Right renal cortex interstitium (tissue), 3 donors: ENCODE measurements at regions not wholly inside any gene's neighbourhood (a gene's known extent, or its start where the extent isn't known, plus 50 kb on each side); places are given as distances from the start of the nearest gene placed in this dataset.
"Not testable (repeated sequence)": the region's sequence is repeated elsewhere in the genome, so short reads cannot be mapped to it uniquely, and the experiment has no call there.

Source experiments
- DNase-seq, 3 donors: peaks; one replicate each; pipeline ENCODE4 v3.0.0-alpha.2; 2013; ENCODE audit warnings: low read depth in 3 of 3, low spot score in 2 of 3

DNA sequence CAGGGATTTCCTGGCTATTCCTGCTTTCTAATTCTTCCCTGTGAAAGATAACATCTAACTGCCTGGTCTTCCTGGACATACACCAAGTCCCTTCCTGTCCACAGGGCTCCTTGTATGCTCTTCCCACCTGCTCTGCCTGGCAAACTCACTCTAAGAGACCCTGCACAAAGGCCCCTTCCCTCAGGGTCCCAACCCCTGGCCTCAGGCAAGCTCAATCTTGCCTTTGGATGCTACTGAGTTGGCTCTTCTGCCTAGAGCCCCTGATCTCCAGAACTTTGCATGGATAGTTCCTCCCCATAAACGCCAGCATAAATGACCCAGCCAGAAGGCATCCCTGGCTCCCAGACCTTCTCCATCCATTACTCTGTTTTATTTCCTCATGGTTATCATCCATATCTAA, 98.3 kb upstream of the OTOS start:
- DNase-seq = no peak

DNA sequence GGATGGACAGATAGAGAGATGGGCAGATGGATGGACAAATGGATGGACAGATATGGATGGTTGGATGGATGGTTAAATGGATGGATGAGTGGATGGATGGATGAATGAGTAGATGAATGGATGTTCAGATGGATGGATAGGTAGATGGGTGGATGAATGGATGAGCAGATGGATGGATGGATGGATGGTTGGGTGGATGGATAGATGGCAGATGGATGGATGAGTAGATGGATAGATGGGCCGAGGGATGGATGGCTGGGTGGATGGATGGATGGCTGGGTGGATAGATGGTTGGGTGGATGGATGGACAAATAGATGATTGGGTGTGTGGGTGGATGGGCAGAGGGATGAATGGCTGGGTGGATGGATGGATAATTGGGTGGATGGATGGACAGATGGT, 98.9 kb upstream of the OTOS start:
- no peak for DNase-seq

DNA sequence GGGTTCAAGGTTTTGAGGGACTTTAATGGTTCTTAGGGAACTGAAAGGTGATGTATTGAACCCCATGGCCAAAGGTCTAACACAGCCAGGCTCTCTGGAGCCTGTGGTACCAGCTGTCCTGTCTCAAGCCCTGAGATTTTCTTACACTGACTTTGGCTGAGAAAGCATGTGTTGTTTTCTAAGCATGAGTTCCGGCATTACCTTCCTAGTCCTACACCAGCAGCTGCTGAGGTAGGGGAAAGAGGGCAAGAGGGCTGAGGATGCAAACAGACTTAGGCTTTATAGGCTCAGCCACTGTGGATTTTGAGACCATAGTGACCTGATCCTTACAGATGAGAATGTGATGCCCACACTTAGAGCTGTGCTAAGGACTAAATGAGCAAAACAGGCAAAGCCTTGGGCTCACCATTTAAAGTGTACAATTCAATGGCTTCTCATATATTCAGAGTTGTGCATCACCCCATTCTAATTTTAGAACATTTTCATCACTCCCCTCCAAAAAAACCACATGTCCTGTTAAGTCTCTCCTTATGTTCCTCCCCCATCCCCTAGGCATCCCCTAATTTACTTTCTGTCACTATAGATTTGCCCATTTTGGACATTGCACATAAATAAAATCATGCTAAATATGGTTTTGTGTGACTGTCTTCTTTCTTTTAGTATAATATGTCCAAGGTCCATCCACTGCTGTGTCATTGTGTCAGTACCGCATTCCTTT, 99.7 kb upstream of the OTOS start:
- DNase-seq = no peak

DNA sequence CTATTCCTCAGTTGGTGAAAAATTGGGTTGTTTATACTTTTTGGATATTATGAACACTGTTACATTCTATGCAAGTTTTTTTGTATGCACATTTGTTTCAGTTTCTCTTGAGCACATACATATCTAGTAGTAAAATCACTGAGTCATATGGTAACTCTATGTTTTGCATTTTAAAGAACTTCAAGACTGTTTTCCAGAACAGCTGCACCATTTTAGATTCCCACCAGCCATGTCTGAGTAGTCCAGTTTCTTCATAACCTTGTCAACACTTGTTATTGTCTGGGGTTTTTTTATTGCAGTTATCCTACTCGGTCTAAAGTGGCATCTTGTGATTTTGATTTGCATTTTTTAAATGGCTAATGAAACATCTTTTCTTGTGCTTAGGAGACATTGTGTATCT, 100.3 kb upstream of the OTOS start:
- DNase-seq = no peak

DNA sequence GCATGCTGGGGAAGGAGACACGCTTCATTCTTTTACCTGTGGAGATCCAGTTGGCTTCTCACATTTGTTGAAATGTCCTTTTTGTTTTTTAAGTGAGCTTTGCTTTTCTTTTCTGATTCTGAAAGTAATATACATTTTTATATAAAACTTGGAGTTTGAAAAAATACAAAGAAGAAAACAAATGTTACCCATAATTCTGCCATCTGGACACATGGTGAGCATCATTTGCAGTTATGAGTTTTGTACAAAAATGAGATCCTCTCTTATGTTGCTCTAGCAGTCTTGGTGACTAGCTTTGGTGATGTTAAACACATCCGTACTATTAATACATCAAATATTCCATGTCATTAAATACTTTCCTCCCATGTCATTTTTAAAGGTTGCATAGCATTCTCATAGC, 101.1 kb upstream of the OTOS start:
- DNase-seq = no peak

DNA sequence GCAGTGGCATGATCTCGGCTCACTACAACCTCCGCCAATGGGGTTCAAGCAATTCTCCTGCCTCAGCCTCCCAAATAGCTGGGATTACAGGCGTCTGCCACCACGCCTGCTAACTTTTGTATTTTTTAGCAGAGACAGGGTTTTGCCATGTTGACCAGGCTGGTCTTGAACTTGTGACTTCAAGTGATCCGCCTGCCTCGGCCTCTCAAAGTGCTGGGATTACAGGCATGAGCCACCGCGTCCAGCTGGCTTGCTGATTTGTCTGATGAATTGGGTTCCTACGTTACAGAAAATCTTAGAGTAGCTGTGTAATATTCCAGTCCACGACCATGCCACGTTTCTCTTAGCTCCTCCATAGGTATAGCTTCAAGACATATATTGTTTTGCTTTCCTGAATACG, 102.6 kb upstream of the OTOS start:
- not testable (repeated sequence) for DNase-seq

DNA sequence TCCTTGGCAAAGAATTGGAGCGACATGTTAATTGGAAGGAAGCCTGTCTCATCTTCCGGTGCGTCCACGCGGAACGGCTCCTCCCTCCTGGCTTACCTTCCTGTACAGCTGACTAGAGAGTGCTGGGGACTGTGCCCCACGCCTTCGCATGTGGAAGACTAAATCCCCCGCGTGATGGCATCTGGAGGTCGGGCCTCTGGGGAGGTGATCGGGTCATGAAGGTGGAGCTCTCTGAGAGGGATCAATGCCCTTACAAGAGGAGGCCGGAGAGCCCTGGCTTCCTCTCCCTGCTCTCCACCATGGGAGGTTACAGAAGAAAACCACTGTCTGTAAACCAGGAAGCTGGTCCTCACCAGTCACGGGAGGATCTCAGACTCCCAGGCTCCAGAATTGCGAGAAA, 104.1 kb upstream of the OTOS start:
- no peak for DNase-seq

DNA sequence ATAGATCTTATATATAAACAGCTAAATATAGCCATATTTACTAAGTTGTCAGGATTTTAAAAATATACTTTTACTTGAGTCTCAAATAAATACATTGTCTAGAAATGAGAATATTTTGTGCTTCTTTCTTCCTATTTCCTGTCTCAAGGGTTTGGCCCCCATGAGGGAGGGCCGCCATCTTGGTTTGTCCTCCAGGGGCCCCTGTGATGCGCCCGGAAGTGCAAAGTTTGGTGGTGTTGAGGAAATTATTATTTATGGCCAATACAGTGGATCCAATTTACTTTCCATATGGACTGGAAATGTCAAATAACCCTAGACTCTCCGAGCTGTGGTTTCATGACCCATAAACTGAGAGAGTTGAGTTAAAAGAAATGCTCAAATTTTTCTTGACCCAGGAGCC, 104.7 kb upstream of the OTOS start:
- DNase-seq = no peak

DNA sequence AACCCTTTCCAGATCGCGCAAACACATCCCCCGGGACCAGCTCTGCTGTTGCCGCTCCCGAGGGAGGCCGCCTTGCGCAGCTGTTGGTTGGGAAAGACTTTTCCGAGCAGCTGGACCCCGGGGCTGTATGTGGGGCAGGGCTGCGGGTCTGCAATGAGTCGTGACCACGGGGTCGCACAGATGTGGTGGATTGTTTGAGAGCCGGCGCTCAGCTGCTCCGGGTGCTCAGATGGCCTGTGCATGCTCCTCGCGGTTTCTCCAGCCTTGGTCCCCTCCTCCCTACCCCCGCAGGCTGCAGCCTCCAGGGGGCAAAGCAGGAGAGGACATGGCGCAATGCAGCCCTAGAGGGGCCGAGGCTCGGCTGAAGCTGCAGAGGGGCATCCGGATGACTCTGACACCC, 105.2 kb upstream of the OTOS start:
- DNase-seq = no peak

DNA sequence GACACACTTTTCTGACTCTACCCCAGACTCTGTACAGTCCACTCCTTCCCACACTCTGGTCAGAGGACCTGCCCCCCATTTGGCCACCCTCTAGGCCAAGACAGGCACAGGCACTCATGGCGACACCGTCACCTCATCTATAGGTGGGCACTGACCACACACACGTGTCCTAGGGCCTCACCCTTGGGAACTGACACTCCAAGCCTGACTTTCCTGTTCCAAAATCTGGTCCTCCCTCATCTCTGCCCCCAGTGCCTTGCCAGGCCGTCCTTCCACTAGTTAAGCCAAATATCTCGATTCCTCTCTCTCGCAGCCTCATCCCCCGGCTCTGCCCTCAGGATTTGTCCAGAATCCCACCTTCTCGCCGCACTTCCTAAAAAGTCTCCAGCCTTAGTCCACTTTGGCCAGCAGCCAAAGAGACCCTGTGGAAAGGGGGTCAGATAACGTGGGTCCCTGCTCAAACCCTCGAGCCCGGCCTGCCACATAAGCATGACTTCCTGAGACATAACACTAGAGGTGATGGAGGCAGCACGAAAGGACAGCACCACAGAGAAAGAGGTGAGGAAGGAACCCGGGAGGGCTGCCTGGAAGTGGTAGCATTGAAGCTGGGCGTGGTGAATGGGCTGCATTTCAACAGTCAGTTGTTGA, 105.8 kb upstream of the OTOS start:
- no peak for DNase-seq

DNA sequence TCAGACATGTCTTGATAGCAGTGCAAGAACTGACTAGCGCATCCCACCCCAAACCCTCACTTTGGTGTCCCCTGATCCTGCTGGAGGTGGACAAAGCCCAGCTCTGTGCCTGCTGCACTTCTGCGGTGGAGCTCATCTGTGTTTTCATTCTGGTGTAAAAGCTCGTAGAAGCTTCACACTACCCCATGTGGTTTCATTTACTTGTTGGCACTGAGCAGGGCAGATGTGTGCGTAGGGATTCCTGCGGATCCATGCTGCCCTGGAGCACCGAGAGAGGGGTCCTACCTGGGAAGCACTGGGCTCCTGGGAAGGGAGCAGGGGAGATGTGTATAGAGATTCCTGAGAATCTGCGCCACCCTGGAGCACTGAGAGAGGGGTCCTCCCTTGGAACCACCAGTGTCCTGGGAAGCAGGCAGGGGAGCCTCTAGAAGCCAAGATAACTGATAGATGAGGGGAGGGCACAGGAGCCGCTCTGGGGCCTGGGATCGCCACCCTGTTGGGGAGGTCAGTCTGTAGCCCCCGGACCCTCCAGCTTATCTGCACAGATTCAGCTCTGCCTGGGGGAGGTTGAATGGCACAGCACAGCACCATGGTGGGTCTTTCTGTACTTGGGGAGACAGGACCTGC, 106.9 kb upstream of the OTOS start:
- no peak for DNase-seq

DNA sequence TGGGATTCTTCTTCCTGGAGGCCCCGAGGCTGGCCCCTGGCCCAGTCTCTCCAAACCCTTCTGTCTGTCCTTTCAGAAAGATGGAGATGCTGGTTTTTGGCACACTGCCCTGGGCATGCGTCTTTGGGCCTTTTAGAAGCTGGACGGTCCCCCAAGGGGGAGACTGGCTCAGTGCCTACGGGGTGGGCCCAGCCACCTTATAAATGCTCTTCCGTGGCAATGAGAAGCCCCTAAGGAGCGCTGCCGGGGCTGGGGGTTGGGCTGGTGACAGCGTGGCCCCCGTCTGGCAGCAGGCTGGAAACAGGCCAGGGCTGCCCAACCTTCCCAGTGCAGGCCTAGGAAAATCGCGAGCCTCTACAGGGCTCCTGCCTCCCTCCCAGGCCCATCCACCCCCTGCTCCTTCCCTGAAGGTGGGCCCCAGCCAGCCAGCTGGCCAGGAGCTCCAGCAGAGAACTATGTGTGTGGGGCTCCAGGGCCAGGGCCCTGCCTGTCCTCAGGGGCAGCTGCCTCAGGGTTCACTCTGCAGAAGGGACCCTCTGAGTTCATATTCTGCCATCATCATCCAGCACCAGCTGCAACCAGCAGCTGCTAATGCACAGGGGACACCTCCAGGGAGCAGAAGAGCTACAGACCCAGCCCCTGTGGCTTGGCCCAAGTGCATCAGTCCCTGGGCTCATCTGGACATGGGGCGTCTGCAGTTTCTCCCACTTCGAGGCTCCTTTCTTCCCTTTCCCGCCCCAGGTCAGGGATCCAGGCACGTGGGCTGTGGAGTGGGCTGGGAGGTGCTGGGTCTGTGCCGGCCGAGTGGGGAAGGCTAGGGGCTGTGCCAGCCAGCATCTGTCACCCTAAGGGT, 107.6 kb upstream of the OTOS start:
- no peak for DNase-seq

DNA sequence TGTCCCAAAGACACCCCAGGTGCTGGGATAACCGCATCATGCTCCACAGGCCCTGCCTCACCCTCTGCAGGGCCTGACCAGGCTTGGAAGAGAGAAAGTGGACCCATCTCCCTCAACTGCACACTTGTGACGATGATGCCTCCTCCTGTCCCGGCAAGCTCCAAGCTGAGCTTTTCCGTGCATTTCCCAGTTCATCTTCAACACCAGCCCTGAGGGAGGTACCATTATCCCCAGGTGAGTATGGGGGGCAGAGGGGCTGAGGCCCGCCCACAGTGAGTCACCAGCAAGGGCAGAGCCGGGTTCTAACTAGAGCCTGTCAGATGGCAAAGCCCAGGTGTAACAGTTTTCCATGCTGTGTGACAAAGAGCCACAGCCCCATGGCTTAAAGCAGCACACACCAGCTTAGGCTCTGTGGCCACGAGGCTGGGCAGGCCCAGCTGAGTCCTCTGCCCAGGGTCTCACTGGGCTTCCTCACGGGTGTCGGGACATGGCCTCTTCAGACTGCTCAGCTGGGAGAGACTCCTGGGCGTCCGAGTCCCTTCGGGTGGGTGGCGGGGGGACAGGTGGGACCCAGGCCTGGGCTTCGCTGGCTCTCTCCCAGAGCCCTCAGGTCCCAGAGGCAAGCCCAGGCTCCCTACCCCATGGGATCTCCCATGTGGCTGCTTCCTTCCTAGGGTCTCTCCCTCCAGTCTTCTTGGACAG, 108.4 kb upstream of the OTOS start:
- DNase-seq = no peak

DNA sequence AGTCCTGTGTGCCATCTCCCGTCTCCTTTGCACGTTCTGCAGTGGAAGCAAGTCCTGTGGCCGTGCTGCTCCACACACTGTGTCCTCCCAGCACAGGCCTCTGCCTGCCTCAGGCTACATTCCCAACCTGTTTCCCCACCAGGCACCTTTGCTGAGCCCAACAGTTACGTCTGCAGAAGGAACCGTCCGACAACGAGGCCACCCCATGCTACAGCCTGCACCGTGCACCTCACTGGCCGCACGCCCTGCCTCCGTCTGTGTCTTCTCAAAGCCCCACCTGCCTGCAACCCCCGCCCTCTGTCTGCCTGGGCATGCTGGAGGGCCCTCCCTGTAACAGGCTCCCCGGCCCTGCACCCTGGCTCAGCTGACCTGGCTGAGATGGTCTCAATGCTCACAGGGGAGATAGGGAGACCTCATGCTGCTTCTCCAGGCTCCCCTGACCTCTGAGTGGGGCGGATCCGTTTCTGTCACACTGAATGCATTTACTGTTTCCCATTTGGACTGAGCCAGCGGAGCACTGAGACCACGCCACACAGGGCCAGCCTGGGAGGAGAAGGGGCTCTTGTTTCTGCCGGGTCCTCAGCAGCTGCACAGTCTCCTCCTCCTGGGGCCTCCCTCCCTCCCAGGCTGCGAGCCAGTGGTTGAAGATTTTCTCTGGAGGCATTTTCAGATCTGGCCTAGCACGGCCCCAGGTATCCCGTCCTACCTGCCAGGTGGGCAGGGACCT, 109.1 kb upstream of the OTOS start:
- no peak for DNase-seq

DNA sequence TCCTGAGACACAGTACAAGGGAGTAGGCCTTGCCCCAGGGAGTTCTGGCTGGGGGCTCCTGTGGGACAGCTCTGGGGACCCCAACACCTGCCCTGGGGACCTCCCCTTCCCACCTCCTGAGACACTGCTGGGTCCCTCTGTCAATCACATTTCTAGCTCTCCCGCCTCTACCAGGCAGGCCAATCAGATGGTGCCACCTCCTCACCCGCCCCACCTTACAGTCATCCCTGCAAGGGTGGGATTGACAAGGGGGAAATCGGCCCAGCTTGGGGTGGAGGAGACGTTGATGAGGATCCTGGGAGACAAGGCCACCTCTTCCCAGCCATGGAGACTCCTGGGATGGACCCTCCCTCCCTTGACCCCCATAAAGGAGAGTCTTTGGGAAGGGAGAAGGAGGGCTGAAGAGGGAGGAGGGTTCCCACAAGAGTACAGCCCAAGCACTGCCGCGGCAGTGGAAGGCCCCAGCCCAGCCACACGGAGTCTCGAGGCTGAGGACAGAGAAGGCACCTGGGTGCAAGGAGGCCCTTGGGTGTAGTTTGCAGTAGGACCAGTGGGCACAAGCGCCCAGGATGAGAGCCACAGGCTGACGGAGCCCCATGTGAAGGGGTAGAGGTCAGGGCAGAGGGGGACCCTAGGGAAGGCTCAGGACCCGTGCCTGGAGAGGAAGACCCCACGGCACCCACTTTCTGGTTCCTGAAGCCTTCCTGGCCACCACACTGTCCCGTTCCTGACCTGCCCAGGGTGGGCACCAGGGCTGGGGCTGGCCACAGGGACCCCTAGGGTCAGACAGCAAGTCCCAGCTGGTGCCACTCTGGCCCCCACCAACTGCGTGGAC, 109.9 kb upstream of the OTOS start:
- no peak for DNase-seq

DNA sequence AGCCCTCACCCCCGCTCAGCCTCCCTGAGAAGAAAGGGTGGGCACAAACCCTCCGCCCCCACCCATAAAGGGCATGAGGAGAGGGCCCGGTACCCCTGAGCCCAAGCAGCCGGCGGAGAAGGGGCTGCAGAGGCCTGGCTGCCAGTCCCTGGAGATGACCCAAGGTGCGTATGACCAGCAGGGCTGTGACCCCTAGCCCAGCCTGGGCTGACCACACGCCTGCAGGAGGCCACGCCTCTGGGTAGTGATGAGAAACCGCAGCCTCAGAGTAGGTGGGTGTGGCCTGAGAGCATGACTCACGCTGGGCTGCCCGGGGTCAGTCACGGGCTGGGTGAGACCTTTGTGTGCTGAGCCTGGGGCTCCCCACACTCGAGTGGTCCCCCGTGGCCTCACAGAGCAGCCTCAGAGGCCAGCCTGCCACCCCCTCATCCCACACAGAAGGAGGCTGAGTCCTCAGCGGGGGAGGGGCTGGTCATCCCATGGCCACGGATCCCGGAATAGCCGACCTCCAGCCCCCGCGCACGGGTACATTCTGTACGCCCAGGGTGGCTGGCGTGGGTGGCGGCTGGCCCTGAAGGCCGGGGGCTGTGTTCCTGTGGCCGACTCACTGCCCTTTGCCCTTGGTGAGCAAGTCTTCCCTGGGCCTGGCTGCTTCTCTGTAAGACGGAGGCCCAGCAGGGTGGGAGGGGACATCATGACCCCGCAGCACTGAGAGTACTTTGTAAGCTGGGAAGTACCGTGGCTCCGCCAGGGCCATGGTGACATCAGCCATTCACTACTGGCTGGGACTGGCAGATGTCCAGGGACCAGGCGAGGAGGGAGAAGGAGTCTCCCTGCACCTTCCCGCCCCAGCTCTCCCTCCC, 110.8 kb upstream of the OTOS start:
- DNase-seq = no peak

DNA sequence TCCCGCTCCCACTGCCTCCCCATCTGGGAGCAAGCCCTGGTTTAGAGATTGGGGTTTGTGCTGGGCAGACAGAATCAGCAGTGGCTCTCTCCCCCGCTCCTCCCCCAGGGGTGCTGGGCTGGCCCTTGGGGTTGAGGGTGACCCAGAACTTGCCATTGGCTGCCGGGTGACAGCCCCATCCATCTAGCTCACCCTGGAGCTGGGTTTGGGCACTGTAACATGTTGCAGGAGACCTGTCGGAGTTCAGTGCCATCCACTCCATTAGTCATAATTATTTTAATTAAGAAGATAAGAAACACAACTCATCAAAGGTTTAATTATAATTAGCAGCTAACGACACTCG, 111.4 kb upstream of the OTOS start:
- DNase-seq = no peak

DNA sequence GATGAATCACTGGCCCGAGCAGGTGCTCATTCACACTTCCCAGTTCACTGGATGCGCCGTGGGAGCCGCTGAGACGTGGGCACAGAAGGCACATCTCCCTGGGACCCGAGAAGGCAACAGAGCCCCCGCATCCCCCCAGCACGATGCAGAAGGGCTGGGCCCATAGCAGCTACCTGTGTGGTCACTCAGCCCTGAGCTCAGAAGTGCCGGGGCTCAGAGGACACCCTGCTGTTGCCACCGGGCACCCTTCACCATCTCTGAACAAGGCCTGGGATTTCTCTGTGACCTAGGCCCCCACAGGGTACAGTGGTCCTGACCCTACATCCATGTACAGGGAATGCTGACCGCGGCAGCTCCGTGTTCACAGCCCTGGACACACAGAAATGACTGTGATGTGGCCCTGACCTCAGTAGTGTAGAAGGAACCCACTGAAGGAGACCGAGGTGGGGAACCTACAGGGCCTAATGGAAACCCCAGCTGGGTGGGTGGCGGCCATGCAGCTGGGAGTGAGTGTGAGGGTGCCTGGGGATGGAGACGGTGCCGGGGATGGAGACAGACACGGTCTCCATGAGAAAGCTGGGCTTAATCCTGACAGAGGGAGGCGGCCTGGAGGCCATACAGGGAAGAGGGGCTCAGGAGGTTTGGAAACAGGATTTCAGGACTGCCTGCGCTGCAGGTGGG, 111.9 kb upstream of the OTOS start:
- no peak for DNase-seq
